C4-2B (cell line): ENCODE measurements at regions not wholly inside any gene's neighbourhood (a gene's known extent, or its start where the extent isn't known, plus 50 kb on each side); places are given as distances from the start of the nearest gene placed in this dataset.

ENCODE experiments used
- CTCF ChIP-seq: fragments of 450-650 bp; conservative IDR thresholded peaks from 2 replicates; pipeline ENCODE4 v1.5.1; 2017; ENCODE audit warnings: mild to moderate bottlenecking
- ZFX ChIP-seq: fragments of 450-650 bp; IDR thresholded peaks from 2 replicates; pipeline ENCODE4 v1.6.1; 2017

- TF ChIP-seq CTCF (no peak), ZFX (no peak)
Observed at GRCh38 chr10:109534193-109534592, 389.1 kb downstream of the XPNPEP1 start.
